ENCODE measurements at regions not wholly inside any gene's neighbourhood (a gene's known extent, or its start where the extent isn't known, plus 50 kb on each side); places are given as distances from the start of the nearest gene placed in this dataset.

- H3K27ac Mint-ChIP-seq (ENCODE audit: unreplicated experiment) = no peak overlapping the region
- TF ChIP-seq CTCF (IDR thresholded peaks at IDR 0.05; ENCODE audit: unreplicated experiment) = no peak
- H3K9me3 Mint-ChIP-seq (ENCODE audit: unreplicated experiment) = peaks cover 5% of the 10 kb centered on the region
- no peak for DNase-seq (ENCODE audit: low spot score)
- H3K4me1 Mint-ChIP-seq (ENCODE audit: unreplicated experiment) = no peaks in the 10 kb centered on the region
- peaks cover 11% of the 10 kb centered on the region for H3K36me3 Mint-ChIP-seq (ENCODE audit: low read depth, unreplicated experiment)
- peaks cover 7% of the 10 kb centered on the region for H3K27me3 Mint-ChIP-seq (ENCODE audit: unreplicated experiment)
- no peak overlapping the region for H3K4me3 Mint-ChIP-seq (ENCODE audit: unreplicated experiment)
These were observed 57.2 kb upstream of the VIPR2 start for GRCh38 chr7:159201722-159202330.

GRCh38 chr7:159200421-159200820 lies 55.8 kb upstream of the VIPR2 start:
- Mint-ChIP-seq H3K36me3 (ENCODE audit: low read depth, unreplicated experiment) (peaks cover 7% of the 10 kb centered on the region), H3K4me1 (ENCODE audit: unreplicated experiment) (no peaks in the 10 kb centered on the region), H3K4me3 (ENCODE audit: unreplicated experiment) (no peak overlapping the region), H3K27ac (ENCODE audit: unreplicated experiment) (no peak overlapping the region), H3K9me3 (ENCODE audit: unreplicated experiment) (no peaks in the 10 kb centered on the region), H3K27me3 (ENCODE audit: unreplicated experiment) (peaks cover 3% of the 10 kb centered on the region)
- no peak for DNase-seq (ENCODE audit: low spot score)
- TF ChIP-seq CTCF (IDR thresholded peaks at IDR 0.05; ENCODE audit: unreplicated experiment) = no peak

GRCh38 chr7:159198016-159198724 lies 53.5 kb upstream of the VIPR2 start:
- Mint-ChIP-seq H3K27me3 (ENCODE audit: unreplicated experiment) (no peaks in the 10 kb centered on the region), H3K27ac (ENCODE audit: unreplicated experiment) (no peak overlapping the region), H3K4me1 (ENCODE audit: unreplicated experiment) (no peaks in the 10 kb centered on the region), H3K4me3 (ENCODE audit: unreplicated experiment) (no peak overlapping the region), H3K36me3 (ENCODE audit: low read depth, unreplicated experiment) (no peaks in the 10 kb centered on the region), H3K9me3 (ENCODE audit: unreplicated experiment) (peaks cover 9% of the 10 kb centered on the region)
- TF ChIP-seq CTCF (IDR thresholded peaks at IDR 0.05; ENCODE audit: unreplicated experiment) = no peak
- DNase-seq (ENCODE audit: low spot score) = no peak

GRCh38 chr7:159197066-159197975 lies 52.7 kb upstream of the VIPR2 start:
- H3K36me3 Mint-ChIP-seq (ENCODE audit: low read depth, unreplicated experiment) = no peaks in the 10 kb centered on the region
- DNase-seq (ENCODE audit: low spot score) = no peak

More at GRCh38 chr7:159197066-159197975, 52.7 kb upstream of the VIPR2 start:
- no peak overlapping the region for H3K4me3 Mint-ChIP-seq (ENCODE audit: unreplicated experiment)
- H3K27ac Mint-ChIP-seq (ENCODE audit: unreplicated experiment) = no peak overlapping the region
- TF ChIP-seq CTCF (IDR thresholded peaks at IDR 0.05; ENCODE audit: unreplicated experiment) = no peak
- H3K4me1 Mint-ChIP-seq (ENCODE audit: unreplicated experiment) = no peaks in the 10 kb centered on the region
- no peaks in the 10 kb centered on the region for H3K27me3 Mint-ChIP-seq (ENCODE audit: unreplicated experiment)
- peaks cover 9% of the 10 kb centered on the region for H3K9me3 Mint-ChIP-seq (ENCODE audit: unreplicated experiment)
